H9 (cell line): ENCODE measurements at regions not wholly inside any gene's neighbourhood (a gene's known extent, or its start where the extent isn't known, plus 50 kb on each side); places are given as distances from the start of the nearest gene placed in this dataset.

ENCODE experiments used
- DNase-seq: peaks from one replicate; pipeline ENCODE4 v3.0.0-alpha.2; 2017
- H2AFZ ChIP-seq: one replicate; pipeline ENCODE4 v1.6.1; 2013; ENCODE audit warnings: mild to moderate bottlenecking, low read length, control low read depth, moderate library complexity
- H2AK5ac ChIP-seq: 2 replicates; pipeline ENCODE4 v1.6.1; 2013; ENCODE audit warnings: low read length, control low read depth, mixed read lengths; ENCODE audit not compliant: insufficient read length
- H2BK120ac ChIP-seq: one replicate; pipeline ENCODE4 v1.6.1; 2013; ENCODE audit warnings: low read depth, mild to moderate bottlenecking, low read length, control low read depth, inconsistent platforms; ENCODE audit not compliant: poor library complexity, severe bottlenecking
- H2BK12ac ChIP-seq: 2 replicates; pipeline ENCODE4 v1.6.1; 2013; ENCODE audit warnings: low read length, control low read depth, mixed read lengths, low read depth; ENCODE audit not compliant: insufficient read length
- H2BK15ac ChIP-seq: 2 replicates; pipeline ENCODE4 v1.6.1; 2013; ENCODE audit warnings: low read depth, low read length, control low read depth
- H2BK20ac ChIP-seq: one replicate; pipeline ENCODE4 v1.6.1; 2013; ENCODE audit warnings: low read depth, mild to moderate bottlenecking, low read length, control low read depth, inconsistent platforms; ENCODE audit not compliant: poor library complexity, severe bottlenecking
- H2BK5ac ChIP-seq: 2 replicates; pipeline ENCODE4 v1.6.1; 2013; ENCODE audit warnings: low read length, control low read depth, mixed read lengths; ENCODE audit not compliant: insufficient read length
- H3K14ac ChIP-seq: 2 replicates; pipeline ENCODE4 v1.6.1; 2013; ENCODE audit warnings: low read length, control low read depth; ENCODE audit not compliant: insufficient read depth
- H3K18ac ChIP-seq: 2 replicates; pipeline ENCODE4 v1.6.1; 2013; ENCODE audit warnings: low read depth, mild to moderate bottlenecking, mixed read lengths, low read length, control low read depth; ENCODE audit not compliant: insufficient read length
- H3K23ac ChIP-seq: 2 replicates; pipeline ENCODE4 v1.6.1; 2013; ENCODE audit warnings: low read length, control low read depth, mixed read lengths, low read depth; ENCODE audit not compliant: insufficient read length
- H3K23me2 ChIP-seq: 2 replicates; pipeline ENCODE4 v1.6.1; 2013; ENCODE audit warnings: low read depth, mild to moderate bottlenecking, mixed read lengths, low read length, control low read depth; ENCODE audit not compliant: insufficient read length, poor library complexity, severe bottlenecking
- H3K27ac ChIP-seq: 2 replicates; pipeline ENCODE4 v1.5.1; 2013; ENCODE audit warnings: low read length, control low read depth, mixed read lengths, low read depth; ENCODE audit not compliant: insufficient read length
- H3K27me3 ChIP-seq: 2 replicates; pipeline ENCODE4 v1.6.1; 2013; ENCODE audit warnings: low read length, control low read depth, inconsistent platforms; ENCODE audit not compliant: insufficient read depth
- H3K4ac ChIP-seq: 2 replicates; pipeline ENCODE4 v1.6.1; 2013; ENCODE audit warnings: low read depth, mild to moderate bottlenecking, control low read depth, inconsistent platforms, low read length, moderate library complexity
- H3K4me1 ChIP-seq: 2 replicates; pipeline ENCODE4 v1.6.1; 2013; ENCODE audit warnings: low read length, control low read depth, inconsistent platforms; ENCODE audit not compliant: insufficient read depth
- H3K4me2 ChIP-seq: 2 replicates; pipeline ENCODE4 v1.6.1; 2013; ENCODE audit warnings: low read length, control low read depth, mixed read lengths; ENCODE audit not compliant: insufficient read length, insufficient read depth
- H3K56ac ChIP-seq: 2 replicates; pipeline ENCODE4 v1.6.1; 2013; ENCODE audit warnings: low read depth, mild to moderate bottlenecking, mixed read lengths, low read length, control low read depth; ENCODE audit not compliant: insufficient read length
- H3K79me1 ChIP-seq: 2 replicates; pipeline ENCODE4 v1.6.1; 2013; ENCODE audit warnings: low read depth, mild to moderate bottlenecking, moderate library complexity, low read length, control low read depth, inconsistent platforms; ENCODE audit not compliant: insufficient read depth, poor library complexity, severe bottlenecking
- H3K79me2 ChIP-seq: 2 replicates; pipeline ENCODE4 v1.6.1; 2013; ENCODE audit warnings: low read length, control low read depth, inconsistent platforms; ENCODE audit not compliant: insufficient read depth
- H3K9ac ChIP-seq: 2 replicates; pipeline ENCODE4 v1.6.1; 2013; ENCODE audit warnings: low read length, control low read depth, mixed read lengths; ENCODE audit not compliant: insufficient read length; ENCODE audit errors: extremely low read depth
- H3K9me3 ChIP-seq: one replicate; pipeline ENCODE4 v1.6.1; 2013; ENCODE audit warnings: low read depth, low read length, inconsistent platforms; ENCODE audit not compliant: control insufficient read depth
- H3T11ph ChIP-seq: one replicate; pipeline ENCODE4 v1.6.1; 2013; ENCODE audit warnings: mild to moderate bottlenecking, low read length, control low read depth, inconsistent platforms
- H4K20me1 ChIP-seq: one replicate; pipeline ENCODE4 v1.6.1; 2013; ENCODE audit not compliant: control insufficient read depth, insufficient read length, insufficient read depth
- H4K5ac ChIP-seq: 2 replicates; pipeline ENCODE4 v1.6.1; 2013; ENCODE audit warnings: low read depth, mild to moderate bottlenecking, mixed read lengths, low read length, control low read depth; ENCODE audit not compliant: insufficient read length
- H4K8ac ChIP-seq: replicated peaks from 2 replicates; pipeline ENCODE4 v1.6.1; 2013; ENCODE audit warnings: low read length, control low read depth, mixed read lengths, low read depth; ENCODE audit not compliant: insufficient read length
- H4K91ac ChIP-seq: 2 replicates; pipeline ENCODE4 v1.6.1; 2013; ENCODE audit warnings: low read depth, mild to moderate bottlenecking, moderate library complexity, mixed read lengths, low read length, control low read depth; ENCODE audit not compliant: insufficient read length
- H3K27ac Mint-ChIP-seq, 3 experiments: 2 replicates in 2 of 3; 3 replicates in 1 of 3; pipeline ENCODE4 v1.8.0; 2020 to 2021; ENCODE audit warnings: mixed read lengths in 3 of 3, mild to moderate bottlenecking in 1 of 3, moderate library complexity in 1 of 3
- H3K27me3 Mint-ChIP-seq: 2 replicates; pipeline ENCODE4 v1.8.0; 2021; ENCODE audit warnings: low read depth, mild to moderate bottlenecking, moderate library complexity, mixed read lengths
- H3K36me3 Mint-ChIP-seq, 3 experiments: 2 replicates in 2 of 3; 3 replicates in 1 of 3; pipeline ENCODE4 v1.8.0; 2020 to 2021; ENCODE audit warnings: low read depth in 3 of 3, mixed read lengths in 3 of 3; ENCODE audit not compliant: insufficient read depth in 1 of 3
- H3K4me1 Mint-ChIP-seq, 2 experiments: 2 replicates each; pipeline ENCODE4 v1.8.0; 2020; ENCODE audit warnings: mixed read lengths in 2 of 2
- H3K4me3 Mint-ChIP-seq, 2 experiments: 2 replicates in 1 of 2; 3 replicates in 1 of 2; pipeline ENCODE4 v1.8.0; 2020 to 2021; ENCODE audit warnings: mild to moderate bottlenecking in 2 of 2, mixed read lengths in 2 of 2, moderate library complexity in 1 of 2
- H3K9me3 Mint-ChIP-seq, 2 experiments: 2 replicates in 1 of 2; 3 replicates in 1 of 2; pipeline ENCODE4 v1.8.0; 2020; ENCODE audit warnings: mild to moderate bottlenecking in 2 of 2, mixed read lengths in 2 of 2, moderate library complexity in 1 of 2
- CTCF ChIP-seq: fragments of 200-600 bp; sonication (generic); conservative IDR thresholded peaks from 3 replicates; pipeline ENCODE4 v1.8.0; 2021; ENCODE audit warnings: antibody characterized with exemption, mild to moderate bottlenecking
- WGBS: extraction: QIAGEN DNeasy Blood & Tissue Kit; methylation state at CpG from one replicate; pipeline ENCODE4 v1.1.7; 2013; ENCODE audit warnings: missing lambda C conversion rate, low lambda C conversion rate, mixed read lengths; ENCODE audit not compliant: insufficient read length; ENCODE audit errors: extremely low coverage; 5-methylcytosine and 5-hydroxymethylcytosine counted together

DNA sequence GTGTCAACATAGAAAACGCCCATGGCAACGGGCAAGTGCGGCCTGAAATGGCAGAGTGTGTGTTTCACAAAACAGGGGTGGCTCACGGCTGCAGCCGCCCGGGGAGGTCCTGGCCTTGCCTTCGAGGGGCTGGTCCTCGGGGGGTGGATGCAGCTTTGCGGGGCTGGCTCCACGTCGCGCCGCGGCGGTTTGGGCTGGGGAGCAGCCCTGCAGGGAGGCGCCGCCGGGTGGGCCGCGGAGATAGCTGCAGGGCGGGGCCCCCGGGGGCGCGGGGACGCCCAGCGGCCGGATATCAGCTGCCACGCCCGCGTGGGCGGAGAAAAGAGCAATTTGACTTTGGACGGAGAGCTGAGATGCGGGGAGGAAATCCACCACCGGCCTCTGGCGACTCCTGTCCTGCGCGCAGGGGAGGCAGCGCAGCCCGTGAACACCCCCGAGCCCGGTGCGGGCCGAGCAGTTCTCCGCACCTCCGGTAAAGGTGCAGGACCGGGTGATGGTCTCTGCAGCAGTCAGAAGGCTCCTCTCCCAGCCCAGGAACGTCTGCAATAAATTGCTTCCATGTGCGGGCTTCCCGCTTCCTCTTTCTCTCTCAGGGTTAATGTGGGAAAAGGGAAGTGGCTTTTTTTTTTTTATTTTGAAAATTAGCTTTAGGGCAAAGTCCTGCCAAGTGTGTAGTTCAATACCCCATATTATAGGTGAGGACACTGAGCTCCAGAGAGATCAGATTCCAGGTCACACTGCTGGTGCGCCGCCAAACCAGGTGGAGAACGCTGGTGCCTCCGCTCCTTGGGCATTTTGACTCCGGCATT lies 110.5 kb downstream of the ARF6 start:
- Histone ChIP-seq H4K20me1 (no peaks in the 10 kb centered on the region), H4K91ac (no peak overlapping the region), H3K14ac (peak overlapping the region; percentile 81), H2BK15ac (no peak overlapping the region), H3K4me1 (peaks cover 7% of the 10 kb centered on the region; the same call in 1 of the 2 replicates), H2BK20ac (no peak overlapping the region), H3K27ac (no peak overlapping the region), H3K79me1 (no peaks in the 10 kb centered on the region), H3K56ac (no peak overlapping the region), H4K5ac (no peak overlapping the region), H2BK120ac (no peak overlapping the region), H2AK5ac (no peak overlapping the region), H2BK5ac (no peak overlapping the region), H3K9ac (no peak overlapping the region), H3T11ph (no peak overlapping the region), H3K23ac (no peak overlapping the region), H3K4ac (no peak overlapping the region), H3K18ac (peak overlapping the region; percentile 69), H2BK12ac (no peak overlapping the region), H3K4me2 (peak overlapping the region; percentile 53), H2AFZ (peak overlapping the region; percentile 63), H4K8ac (no peak overlapping the region), H3K27me3 (no peaks in the 10 kb centered on the region; the same call in 1 of the 2 replicates), H3K79me2 (no peaks in the 10 kb centered on the region), H3K9me3 (no peaks in the 10 kb centered on the region), H3K23me2 (peaks cover 8% of the 10 kb centered on the region)
- Mint-ChIP-seq H3K4me3 (peak overlapping the region; percentile 67 to 81), H3K27me3 (peaks cover 53% of the 10 kb centered on the region), H3K36me3 (no peaks in the 10 kb centered on the region; a peak in 1 of 7 replicates), H3K27ac (no peak overlapping the region), H3K9me3 (no peaks in the 10 kb centered on the region), H3K4me1 (peaks cover 40 to 49% of the 10 kb centered on the region in 2 experiments)
- DNase-seq: peak; percentile 57
- WGBS: no CpG with 5 or more reads among the region's 54 CpGs
- TF ChIP-seq CTCF: no peak
